ENCODE measurements at regions not wholly inside any gene's neighbourhood (a gene's known extent, or its start where the extent isn't known, plus 50 kb on each side); places are given as distances from the start of the nearest gene placed in this dataset.
"Not testable (repeated sequence)": the region's sequence is repeated elsewhere in the genome, so short reads cannot be mapped to it uniquely, and the experiment has no call there.

GRCh38 chr7:16933296-16934279 lies 51.8 kb upstream of the AGR3 start:
- DNase-seq (ENCODE audit: extremely low read depth, low read depth): no peak

GRCh38 chr7:16934722-16935340 lies 53.0 kb upstream of the AGR3 start:
- no peak for DNase-seq (ENCODE audit: extremely low read depth, low read depth)

- DNase-seq (ENCODE audit: extremely low read depth, low read depth): no peak
Measured at GRCh38 chr7:16935341-16935735, 53.6 kb upstream of the AGR3 start.

GRCh38 chr7:16936626-16937422 lies 55.0 kb upstream of the AGR3 start:
- DNase-seq (ENCODE audit: extremely low read depth, low read depth): no peak

GRCh38 chr7:16939161-16939560 lies 57.4 kb upstream of the AGR3 start:
- no peak for DNase-seq (ENCODE audit: extremely low read depth, low read depth)

- no peak for DNase-seq (ENCODE audit: extremely low read depth, low read depth)
Measured at GRCh38 chr7:16940776-16941175, 59.0 kb upstream of the AGR3 start.

GRCh38 chr7:16942929-16943509 lies 61.2 kb upstream of the AGR3 start:
- no peak for DNase-seq (ENCODE audit: extremely low read depth, low read depth)

- DNase-seq (ENCODE audit: extremely low read depth, low read depth): no peak
Measured at GRCh38 chr7:16944936-16945335, 63.2 kb upstream of the AGR3 start.

- no peak for DNase-seq (ENCODE audit: extremely low read depth, low read depth)
Measured at GRCh38 chr7:16945372-16945771, 63.6 kb upstream of the AGR3 start.

- DNase-seq (ENCODE audit: extremely low read depth, low read depth): not testable (repeated sequence)
Measured at GRCh38 chr7:16948110-16948509, 66.3 kb upstream of the AGR3 start.

GRCh38 chr7:16951483-16952080 lies 69.8 kb upstream of the AGR3 start:
- DNase-seq (ENCODE audit: extremely low read depth, low read depth): no peak

GRCh38 chr7:16954321-16954720 lies 72.5 kb upstream of the AGR3 start:
- no peak for DNase-seq (ENCODE audit: extremely low read depth, low read depth)

- DNase-seq (ENCODE audit: extremely low read depth, low read depth): no peak
Measured at GRCh38 chr7:16958724-16959123, 76.9 kb upstream of the AGR3 start.

GRCh38 chr7:16960337-16960965 lies 78.7 kb upstream of the AGR3 start:
- no peak for DNase-seq (ENCODE audit: extremely low read depth, low read depth)

- no peak for DNase-seq (ENCODE audit: extremely low read depth, low read depth)
Measured at GRCh38 chr7:16961641-16962040, 79.9 kb upstream of the AGR3 start.

GRCh38 chr7:16963044-16963443 lies 81.3 kb upstream of the AGR3 start:
- DNase-seq (ENCODE audit: extremely low read depth, low read depth): no peak

- not testable (repeated sequence) for DNase-seq (ENCODE audit: extremely low read depth, low read depth)
Measured at GRCh38 chr7:16965697-16966096, 83.9 kb upstream of the AGR3 start.

GRCh38 chr7:16967300-16967811 lies 85.6 kb upstream of the AGR3 start:
- no peak for DNase-seq (ENCODE audit: extremely low read depth, low read depth)

GRCh38 chr7:16970732-16971482 lies 89.1 kb upstream of the AGR3 start:
- no peak for DNase-seq (ENCODE audit: extremely low read depth, low read depth)

All from NCI-H460 (cell line).